Caki2 (cell line): ENCODE measurements at regions not wholly inside any gene's neighbourhood (a gene's known extent, or its start where the extent isn't known, plus 50 kb on each side); places are given as distances from the start of the nearest gene placed in this dataset.

ENCODE experiments used
- DNase-seq: peaks from one replicate; pipeline ENCODE4 v3.0.0-alpha.2; 2015; ENCODE audit warnings: low read depth
- in situ Hi-C: cut with HindIII; loops from 2 replicates; pipeline ENCODE4 v1.10.0; 2016; ENCODE audit warnings: low sequenced_read_pairs, low pct_unique_long_range_greater_than_20kb, mixed read lengths

DNA sequence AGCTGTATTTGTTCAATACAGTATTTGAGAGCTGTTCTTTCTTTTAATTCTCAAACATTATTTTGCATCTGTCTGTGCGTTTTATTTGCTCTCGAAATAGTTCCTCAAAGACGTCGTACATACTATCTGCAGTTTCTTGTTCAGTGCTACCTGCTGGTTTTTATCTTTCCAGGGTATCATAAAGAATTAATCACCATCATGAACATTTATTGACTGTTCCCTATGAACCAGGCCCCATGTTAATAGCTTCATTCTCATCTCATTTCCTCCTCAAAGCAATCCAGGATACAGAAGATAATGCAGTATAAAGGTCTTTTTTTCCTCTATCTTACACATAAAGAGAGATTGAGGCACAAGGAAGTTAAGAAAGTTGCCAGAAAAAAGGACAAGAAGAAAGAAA lies 211.8 kb downstream of the DACT1 start:
- DNase-seq: no peak
- in situ Hi-C loops: no loop called here

DNA sequence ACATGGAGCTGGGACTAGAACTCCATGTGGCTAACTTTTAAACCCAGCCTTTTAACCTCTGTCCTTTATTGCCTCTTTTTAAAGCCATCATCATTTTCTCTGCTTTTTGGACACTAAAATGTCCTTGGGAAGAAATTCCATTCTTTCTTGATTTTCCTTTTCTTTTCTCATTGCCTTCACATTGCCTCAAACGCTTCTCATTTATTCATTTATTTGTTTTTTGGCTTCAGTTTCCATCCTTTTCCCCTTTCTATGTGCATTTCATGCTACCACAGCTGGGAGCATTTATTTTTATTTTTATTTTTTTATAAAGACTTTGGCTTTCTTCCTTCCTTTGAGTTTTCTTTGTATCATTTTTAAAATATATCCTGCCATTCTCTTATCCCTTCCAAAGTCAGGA lies 212.2 kb downstream of the DACT1 start:
- in situ Hi-C loops: no loop called here
- DNase-seq: no peak

DNA sequence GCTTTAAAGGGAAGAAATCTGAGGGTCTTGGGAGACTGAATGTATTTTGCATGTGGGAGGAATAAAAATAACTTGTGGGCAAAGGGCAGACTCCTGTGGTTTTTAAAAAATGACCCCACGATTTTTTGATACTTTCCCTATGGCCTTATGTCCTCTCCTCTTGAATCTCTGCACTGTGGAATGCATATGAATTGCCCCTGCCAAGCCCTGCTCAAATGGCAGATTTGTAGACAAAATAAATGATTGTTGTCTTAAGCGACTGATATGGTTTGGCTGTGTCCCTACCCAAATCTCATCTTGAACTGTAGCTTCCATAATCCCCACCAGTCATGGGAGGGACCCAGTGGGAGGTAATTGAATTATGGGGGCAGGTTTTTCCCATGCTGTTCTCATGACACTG lies 223.8 kb downstream of the DACT1 start:
- DNase-seq: no peak
- in situ Hi-C loops: no loop called here

DNA sequence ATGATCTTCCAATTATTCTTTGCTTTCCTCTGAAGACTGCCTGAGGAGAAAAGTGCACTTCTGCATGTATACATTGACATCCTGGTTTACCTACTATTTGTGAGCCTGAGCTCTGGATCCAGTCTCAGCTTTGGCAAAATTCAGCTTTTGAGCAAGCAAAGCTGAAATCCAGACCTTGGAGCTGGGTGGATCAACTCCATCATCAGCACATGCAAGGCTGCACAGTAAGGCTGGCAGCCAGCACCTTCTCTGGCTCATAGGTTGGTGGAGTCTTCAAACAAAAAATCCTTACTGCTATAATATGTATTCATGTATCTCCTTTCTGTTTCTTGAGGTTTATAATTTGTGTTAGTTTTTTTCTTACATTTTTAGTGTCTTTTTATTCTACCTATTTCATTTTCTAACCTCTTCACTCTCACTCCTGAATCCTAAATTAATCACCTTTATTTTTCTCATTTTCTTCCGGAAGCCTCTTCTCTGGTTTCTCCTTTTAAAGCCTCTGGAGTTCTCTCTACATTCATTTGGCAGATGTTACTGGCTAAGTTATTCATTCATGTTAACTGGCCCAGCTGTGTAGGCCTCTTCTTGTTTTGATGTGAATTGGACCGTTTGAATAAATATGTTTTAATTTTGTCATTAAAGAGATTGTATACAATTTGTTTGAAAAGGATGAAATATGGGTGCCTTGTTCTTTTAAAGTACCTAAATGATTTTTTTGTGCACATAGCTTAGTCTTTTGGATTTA lies 224.8 kb downstream of the DACT1 start:
- in situ Hi-C loops: no loop called here
- no peak for DNase-seq

DNA sequence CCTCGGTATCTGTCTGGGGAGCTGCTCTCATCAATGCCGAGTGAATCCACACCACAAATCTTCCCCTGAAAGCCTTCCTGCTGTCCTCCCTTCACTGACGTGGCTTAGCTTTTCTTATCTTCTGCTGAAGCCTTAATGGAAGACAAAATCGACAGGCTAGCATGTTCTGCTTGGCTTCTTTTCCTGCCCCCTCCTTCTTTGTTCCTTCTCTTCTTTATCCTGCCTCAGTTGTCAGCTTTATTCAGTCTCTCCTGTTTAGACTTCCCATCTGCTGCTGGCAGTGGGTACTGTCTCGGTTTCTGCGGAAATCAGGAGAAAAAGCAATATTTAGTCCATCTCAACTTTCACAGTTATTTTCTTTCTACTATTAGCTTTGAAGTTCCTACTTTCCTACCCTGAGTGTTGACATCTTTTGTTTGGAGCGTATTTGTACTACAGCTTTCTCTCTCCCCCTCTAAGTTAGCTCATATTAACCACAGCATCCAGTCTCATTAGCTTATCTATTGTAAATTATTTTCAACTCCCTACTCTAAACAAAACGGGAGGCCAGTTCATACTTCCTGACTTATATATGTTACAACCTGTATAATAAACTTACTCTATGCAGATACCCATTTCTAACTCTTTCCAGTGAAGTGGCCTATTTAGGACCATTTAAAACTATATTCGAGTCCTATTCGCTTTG lies 226.0 kb downstream of the DACT1 start:
- in situ Hi-C loops: no loop called here
- DNase-seq: no peak

DNA sequence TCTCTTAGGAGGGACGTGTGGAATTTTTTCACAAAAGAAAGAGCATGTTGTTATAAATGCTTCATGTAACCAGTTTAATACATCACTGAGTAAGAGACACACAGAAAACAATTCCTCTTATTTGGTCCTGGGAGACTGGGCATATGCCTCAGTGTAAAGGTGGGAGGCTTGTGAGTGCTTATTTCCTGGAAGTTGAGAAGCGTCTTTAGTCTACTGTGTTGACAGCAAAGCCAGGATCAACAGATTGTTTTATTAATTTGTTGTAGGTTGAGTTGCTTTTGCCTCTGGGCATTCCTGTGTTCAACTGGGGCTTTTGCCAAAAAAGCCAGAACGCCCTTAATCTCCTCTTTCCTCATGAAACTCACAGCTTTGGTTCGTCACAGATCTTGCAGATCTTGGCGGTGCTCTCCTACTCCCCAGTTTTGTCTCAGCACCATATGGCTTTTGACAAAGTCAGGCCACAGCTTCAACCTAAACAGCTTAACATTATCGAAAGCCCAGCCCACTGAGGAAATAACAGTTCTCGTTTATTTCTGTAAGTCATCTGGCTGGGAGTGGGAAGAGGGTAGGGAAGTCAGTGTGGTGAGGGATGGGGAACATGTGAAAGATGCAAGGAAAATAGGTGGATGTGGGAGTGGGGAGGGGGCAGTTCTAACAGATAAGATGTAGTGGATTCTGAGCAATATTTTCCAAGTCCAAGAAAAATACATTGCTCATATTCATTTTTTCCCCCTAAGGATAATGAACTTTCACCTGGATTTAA lies 227.2 kb downstream of the DACT1 start:
- in situ Hi-C loops: no loop called here
- DNase-seq: no peak

DNA sequence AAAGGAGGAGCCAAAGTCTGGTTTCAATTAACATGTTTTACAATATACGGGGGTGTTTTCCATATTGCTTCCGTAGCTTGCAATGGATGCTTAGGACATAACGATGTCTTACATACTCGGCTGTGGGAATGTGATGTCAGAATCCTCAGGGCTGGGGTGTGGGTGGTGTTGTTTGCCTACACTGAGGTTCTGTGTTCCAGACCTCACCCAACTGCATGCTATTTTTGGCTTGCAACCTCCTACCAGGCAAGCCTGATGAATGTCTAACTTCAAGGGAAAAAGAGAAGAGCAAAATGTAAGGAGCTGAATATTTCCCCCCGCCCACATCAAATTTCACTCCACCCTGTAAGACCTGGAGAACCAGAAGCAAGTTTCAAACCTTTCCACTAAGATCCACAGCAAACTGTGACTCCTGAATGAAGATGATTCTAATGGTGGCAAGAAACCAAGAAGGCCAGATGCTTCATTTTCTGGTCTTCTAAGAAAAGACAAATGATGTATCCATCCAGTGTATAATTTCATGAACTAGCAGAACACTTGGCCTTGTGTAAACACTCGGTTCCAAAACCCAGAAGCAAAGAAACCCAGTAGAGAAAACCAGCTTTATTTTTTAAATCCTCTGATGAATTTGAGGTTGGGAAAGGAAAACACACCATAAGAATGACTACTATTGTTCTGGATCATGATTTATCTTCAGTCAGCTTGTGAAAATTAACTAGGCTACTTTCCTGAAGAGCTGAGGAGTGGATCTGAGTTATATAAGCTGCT lies 227.9 kb downstream of the DACT1 start:
- DNase-seq: no peak

DNA sequence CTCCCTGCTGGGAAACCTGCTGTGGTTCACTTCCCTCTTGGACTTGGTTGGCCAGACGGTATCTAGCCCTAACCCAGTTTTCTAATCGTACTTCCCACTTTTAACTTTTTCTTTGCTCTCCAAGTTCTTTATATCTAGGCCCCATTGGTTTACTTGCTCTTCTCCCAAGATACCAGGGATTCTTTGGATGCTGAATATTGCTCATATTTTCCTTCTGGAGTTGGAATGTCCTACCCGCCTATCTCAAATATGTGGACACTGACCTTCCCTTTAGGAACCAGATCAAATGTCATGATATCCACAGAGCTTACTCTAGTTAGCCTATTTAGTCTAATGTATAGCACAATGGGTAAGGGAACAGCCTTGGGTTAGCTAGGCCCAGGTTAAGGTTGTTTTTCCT lies 228.6 kb downstream of the DACT1 start:
- in situ Hi-C loops: no loop called here
- DNase-seq: no peak

More for the DNA sequence above, 227.9 kb downstream of the DACT1 start:
- in situ Hi-C loops: no loop called here

DNA sequence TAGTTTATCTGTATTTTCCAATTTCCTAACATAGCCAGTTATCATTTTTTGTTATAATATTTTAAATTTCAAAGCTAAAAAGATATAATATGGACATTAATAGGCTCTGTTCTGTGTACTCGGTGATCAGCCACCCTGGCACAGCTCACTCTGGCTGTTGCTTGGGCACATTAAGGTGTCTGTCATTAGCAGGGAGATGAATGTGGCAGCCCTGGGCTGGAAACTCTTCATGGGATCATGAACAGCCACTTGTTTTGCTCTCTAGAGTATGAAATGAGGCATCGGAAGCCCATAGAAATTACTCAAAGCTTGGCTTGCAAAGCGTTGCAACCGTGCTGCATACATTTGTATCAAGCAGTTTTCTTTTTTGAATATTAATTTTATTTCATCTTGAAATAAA lies 233.2 kb downstream of the DACT1 start:
- in situ Hi-C loops: no loop called here
- no peak for DNase-seq

DNA sequence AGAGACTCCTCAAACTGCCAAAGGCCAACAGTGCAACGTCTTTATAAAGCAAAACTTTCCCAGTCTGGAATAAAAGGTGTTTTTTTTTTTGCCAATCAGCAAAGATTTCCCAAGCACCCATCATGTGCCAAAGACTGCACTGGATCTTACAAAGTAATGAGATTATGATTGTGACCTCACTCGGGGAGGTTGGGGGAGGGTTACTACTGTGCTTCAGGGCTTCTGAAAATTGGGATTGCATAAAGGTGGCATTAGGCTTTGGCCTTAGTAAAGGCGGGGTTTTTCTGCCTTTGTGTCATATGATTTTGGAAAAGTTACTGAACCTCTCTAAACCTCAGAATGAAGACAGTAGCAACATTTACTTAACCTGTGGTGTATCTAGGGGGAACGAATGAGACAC lies 233.8 kb downstream of the DACT1 start:
- in situ Hi-C loops: no loop called here
- no peak for DNase-seq

DNA sequence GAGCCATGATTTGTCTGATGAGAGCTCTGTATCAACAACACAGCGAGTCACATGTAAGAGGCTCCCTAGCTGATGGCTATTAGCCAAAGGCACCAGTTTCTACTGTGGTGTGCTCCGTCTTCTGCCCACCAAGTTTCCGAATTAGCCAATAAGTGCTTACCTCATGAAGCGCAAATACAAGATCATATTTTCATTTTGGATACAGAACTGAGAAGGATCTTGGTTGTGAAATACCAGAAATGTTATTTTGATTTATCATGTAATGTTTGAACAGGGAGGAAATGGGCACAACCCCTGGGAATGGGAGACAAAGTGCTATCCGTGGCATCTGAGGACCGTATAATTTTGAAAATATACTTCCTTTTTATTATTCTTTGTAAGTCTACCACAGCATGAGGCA lies 234.3 kb downstream of the DACT1 start:
- in situ Hi-C loops: no loop called here
- DNase-seq: no peak

DNA sequence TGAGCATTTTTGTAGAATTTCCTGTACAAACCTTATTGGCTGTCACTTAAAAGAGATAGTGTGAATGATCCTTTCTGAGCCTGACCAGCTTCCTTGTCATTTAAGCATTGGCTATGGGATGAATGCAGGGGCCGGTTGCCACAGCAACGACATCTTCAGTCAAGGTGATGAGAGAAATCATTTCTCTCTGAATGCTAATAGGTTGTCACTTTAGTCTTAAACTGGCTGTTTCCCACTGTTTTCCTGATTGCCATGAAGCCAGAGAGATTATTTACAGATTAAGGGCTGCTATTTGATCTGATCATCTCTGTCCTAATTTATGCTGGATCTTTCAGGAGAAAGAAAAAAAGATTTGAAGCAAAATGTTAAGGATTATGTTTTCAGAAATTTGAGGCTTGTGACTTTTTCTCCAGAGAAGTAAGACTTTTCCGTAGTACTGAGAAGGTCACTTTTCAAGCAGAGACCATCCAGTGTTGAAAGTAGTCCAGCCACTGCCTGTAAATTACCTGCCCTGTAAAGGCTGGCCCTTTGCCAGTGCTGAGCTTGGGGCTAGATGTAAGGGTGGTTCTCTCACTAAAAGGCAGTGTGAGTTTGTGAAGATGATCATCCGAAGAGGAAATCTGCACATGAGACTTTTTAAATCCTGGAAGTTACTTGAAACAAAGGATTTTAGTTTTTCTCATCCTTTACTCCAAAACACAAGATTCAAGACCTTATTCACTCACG lies 235.6 kb downstream of the DACT1 start:
- in situ Hi-C loops: no loop called here
- no peak for DNase-seq

DNA sequence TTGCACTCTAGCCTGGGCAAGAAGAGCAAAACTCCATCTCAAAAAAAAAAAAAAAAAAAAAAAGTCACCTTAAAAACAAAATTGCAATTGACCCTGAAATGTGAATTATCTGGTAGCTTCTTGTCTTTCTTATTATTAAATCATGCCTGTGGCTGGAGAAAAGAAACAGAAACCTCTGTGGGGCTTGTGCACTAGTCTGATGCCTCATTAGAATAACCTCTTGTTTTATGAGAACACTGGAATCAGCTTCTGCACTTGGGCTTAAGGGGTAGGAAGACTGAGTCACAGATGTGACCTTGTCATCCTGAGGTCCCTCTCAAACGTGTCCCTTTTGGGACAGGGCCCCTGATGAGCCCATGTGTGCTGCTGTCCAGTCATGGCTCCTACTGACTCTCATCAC lies 237.9 kb downstream of the DACT1 start:
- in situ Hi-C loops: no loop called here
- no peak for DNase-seq

DNA sequence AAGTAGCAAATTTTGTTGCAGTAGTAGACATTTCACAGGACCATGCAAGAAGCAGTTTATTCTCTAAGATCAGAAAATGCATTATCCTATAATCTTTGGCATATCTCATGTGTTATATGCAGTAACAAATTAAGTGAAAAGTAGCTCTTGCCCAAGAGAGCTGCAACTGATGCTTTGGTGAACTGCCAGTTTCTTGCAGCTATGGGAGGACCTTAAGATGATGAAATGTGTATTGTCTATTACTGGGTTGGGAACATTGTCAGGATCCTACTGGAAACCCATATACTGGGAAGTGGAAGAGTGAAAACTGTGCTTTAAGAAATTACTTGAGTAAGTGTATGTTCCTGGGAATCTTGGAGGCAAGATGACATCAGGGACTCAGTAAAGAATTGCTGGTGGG lies 238.8 kb downstream of the DACT1 start:
- no peak for DNase-seq
- in situ Hi-C loops: no loop called here

DNA sequence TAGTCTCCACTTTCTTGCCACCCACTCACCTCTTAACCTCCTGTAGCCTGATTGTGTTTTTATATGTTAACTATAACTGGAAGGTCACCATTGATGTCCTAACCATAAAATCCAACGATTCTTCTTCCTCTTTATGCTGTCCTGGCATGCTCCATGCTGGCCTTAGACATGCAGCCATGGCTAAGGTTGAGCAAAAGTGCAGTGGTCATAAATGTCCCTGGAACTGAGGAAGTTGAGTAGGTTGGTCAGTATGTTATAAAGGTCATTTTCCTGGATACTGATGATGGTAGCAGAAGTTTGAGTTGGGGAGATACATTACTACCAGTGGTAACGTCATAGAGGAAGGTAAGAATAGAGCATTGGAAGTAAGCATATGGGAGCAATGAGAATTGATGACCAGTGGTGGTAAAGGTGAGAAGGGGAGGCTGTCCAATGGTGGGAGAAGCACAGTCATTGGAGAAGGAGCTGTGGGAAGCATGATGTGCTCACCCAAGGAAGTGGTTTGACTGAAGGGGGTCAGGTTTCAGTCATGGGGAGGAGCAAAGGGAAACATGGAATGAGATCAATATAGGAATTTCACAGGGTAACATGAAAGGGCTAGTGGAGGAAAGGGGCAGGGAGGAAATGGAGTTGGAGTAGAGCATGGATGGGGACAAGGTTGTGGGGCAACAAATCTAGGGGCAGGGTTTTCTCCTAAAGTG lies 240.8 kb downstream of the DACT1 start:
- in situ Hi-C loops: no loop called here
- DNase-seq: no peak

DNA sequence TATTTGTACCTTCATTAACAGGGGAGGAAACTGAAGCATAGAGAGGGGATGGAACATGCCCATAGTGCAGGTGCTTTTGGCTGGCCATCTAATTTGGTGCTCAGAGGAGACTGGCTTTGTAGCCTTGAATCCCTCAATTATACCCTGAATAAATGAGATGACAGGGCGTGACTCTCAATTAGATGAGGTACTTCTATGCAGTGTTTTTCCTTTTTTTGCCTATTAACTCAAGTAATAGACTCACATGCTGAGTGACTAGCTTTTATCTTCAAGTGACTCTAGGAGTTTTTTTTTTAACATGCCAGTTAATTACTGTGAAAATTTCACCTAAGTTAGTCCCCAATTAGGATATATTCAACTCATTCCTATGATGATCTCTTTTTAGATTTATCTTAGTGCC lies 243.7 kb downstream of the DACT1 start:
- DNase-seq: no peak
- in situ Hi-C loops: no loop called here

DNA sequence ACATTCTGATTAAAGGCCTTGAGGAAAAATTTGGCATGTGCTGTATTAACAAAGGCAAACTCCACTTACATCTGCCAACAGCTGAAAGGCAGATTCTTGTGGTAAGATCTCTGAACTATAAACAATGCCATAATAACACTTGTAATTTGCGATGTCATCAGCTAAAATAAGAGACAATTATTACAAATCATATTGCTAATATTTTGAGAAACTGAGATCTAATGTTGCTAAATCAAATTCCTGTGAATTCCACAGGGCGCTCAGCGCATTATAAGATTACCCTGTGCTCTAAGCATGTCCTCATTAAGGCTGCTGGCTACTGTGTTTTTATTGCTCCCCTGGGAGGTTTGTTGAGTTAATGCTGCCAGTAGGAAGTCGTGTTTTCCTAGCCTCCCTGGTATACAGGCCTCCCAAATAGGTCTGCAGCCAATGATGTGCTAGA lies 244.8 kb downstream of the DACT1 start:
- DNase-seq: no peak
- in situ Hi-C loops: no loop called here

DNA sequence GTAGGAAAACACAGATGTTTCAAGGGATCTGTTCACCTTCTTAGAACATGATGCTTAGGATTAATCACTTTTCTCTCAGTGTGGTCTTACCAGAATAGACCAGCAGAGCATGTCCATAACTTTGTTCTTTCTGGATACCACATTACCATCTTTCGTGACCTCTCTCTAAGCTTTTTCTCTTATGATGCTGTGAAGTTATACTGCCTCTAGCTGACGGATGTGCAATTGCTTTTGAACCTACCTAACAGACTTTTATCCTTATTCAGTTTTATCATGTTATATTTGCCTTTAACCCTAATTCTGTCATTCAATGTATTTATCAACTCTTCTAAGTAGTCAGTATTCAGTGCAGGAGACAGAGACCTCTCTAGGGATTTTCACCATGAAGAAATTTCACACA lies 246.7 kb downstream of the DACT1 start:
- DNase-seq: no peak
- in situ Hi-C loops: no loop called here
